Colonic mucosa (tissue), 4 donors: ENCODE measurements at regions not wholly inside any gene's neighbourhood (a gene's known extent, or its start where the extent isn't known, plus 50 kb on each side); places are given as distances from the start of the nearest gene placed in this dataset.

Experiments
- DNase-seq: peaks from one replicate; pipeline ENCODE4 v3.0.0-alpha.2; 2020
- H3K27ac ChIP-seq: fragments of 200-600 bp; one replicate; pipeline ENCODE4 v1.8.0; 2021
- H3K27me3 ChIP-seq: fragments of 200-600 bp; one replicate; pipeline ENCODE4 v1.8.0; 2021
- H3K36me3 ChIP-seq: fragments of 200-600 bp; one replicate; pipeline ENCODE4 v1.8.0; 2021
- H3K4me1 ChIP-seq: fragments of 200-600 bp; one replicate; pipeline ENCODE4 v1.8.0; 2021; ENCODE audit warnings: mild to moderate bottlenecking
- H3K4me3 ChIP-seq: fragments of 200-600 bp; one replicate; pipeline ENCODE4 v1.8.0; 2021
- H3K9ac ChIP-seq, 2 donors: one replicate each; pipeline ENCODE4 v1.7.0; 2013; ENCODE audit warnings: control low read depth in 2 of 2, low read depth in 2 of 2, low read length in 2 of 2
- H3K9me3 ChIP-seq: fragments of 200-600 bp; one replicate; pipeline ENCODE4 v1.8.0; 2021
- intact Hi-C: fragments of 100-400 bp; cut with DNase I; formaldehyde crosslinking; loops from one replicate; pipeline ENCODE4 v1.14.1; 2022
- TF ChIP-seq, protein P1 (sequence below): fragments of 200-600 bp; IDR thresholded peaks from one replicate; pipeline ENCODE4 v1.8.0; 2022; ENCODE audit warnings: antibody characterized with exemption, mild to moderate bottlenecking
- donor health status: healthy.
- donor health status: DM: no; HTN: no; CAD: no.
- donor health status: DM: no; HTN: no; CAD: no.

DNA sequence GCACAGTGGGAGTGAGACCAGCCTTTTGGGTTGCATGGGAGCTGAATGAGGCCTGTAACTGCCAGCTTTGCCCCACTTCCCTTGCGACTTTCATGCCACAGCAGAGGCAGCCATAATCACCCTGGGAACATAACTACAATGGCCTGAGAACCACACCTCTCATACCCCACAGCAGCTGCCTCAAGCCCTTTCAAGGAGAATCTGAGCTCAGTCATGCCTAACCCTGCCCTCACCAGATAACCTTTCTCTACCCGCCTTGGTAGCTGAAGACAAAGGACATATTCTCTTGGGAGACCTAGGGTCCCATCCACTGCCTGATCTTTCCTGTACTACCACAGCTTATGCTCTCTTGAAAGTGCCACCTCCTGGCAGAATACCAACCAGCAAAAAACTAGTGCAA, 599.9 kb upstream of the IGFBP7 start:
- TF ChIP-seq, protein P1, sequence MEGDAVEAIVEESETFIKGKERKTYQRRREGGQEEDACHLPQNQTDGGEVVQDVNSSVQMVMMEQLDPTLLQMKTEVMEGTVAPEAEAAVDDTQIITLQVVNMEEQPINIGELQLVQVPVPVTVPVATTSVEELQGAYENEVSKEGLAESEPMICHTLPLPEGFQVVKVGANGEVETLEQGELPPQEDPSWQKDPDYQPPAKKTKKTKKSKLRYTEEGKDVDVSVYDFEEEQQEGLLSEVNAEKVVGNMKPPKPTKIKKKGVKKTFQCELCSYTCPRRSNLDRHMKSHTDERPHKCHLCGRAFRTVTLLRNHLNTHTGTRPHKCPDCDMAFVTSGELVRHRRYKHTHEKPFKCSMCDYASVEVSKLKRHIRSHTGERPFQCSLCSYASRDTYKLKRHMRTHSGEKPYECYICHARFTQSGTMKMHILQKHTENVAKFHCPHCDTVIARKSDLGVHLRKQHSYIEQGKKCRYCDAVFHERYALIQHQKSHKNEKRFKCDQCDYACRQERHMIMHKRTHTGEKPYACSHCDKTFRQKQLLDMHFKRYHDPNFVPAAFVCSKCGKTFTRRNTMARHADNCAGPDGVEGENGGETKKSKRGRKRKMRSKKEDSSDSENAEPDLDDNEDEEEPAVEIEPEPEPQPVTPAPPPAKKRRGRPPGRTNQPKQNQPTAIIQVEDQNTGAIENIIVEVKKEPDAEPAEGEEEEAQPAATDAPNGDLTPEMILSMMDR: no peak
- no peaks in the 10 kb centered on the region for H3K27me3 ChIP-seq
- H3K36me3 ChIP-seq: no peaks in the 10 kb centered on the region
- no peaks in the 10 kb centered on the region for H3K9me3 ChIP-seq
- H3K27ac ChIP-seq: no peak overlapping the region
- DNase-seq: no peak
- intact Hi-C loops: no loop called here
- no peak overlapping the region for H3K9ac ChIP-seq
- H3K4me3 ChIP-seq: no peak overlapping the region
- no peaks in the 10 kb centered on the region for H3K4me1 ChIP-seq

DNA sequence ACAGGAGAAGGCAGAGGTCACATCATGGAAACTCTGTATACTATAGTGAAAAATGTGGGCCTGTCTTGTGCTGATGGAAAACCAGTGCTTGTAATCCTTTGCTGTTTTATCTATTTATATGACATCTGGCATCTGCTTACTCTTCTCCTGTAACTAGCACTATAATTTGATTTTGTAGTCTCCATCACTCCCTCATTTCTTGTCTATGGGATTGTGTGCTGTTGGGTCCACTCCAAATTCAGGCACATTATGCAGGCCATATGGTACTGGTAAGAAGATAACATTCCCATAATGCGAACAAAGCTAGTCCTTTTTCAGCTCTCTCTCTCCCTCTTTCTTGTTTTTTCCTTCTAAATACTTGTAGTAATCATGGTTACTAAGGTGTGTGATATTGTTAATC, 581.2 kb upstream of the IGFBP7 start:
- H3K27ac ChIP-seq: no peak overlapping the region
- intact Hi-C loops: no loop called here
- H3K4me3 ChIP-seq: no peak overlapping the region
- no peaks in the 10 kb centered on the region for H3K4me1 ChIP-seq
- TF ChIP-seq, protein P1: no peak
- no peaks in the 10 kb centered on the region for H3K27me3 ChIP-seq
- no peaks in the 10 kb centered on the region for H3K9me3 ChIP-seq
- H3K36me3 ChIP-seq: no peaks in the 10 kb centered on the region
- no peak for DNase-seq
- no peak overlapping the region for H3K9ac ChIP-seq

DNA sequence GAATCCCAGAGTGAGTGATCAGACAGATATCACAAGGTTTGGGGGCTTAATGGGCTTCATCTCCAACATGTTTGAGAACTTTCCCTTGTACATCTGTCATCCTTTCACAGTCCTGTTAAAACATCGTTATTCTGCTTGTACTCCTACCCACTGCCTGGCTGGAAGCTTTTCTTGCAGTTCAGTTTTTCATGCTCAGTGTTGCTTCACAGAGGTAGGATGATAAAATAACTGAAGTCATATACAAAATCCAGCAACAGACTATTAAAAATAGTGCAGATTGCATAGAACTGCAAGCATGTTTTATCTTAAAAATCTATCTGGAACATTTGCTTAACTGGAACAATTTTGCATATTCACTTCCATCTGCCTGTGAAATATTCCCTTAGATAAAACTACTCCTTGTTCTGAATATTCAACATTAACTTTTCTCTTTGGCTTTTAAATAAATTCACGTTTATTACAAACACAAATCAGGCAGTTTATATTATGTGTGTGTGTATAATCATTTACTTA, 579.6 kb upstream of the IGFBP7 start:
- H3K27ac ChIP-seq: no peak overlapping the region
- no peaks in the 10 kb centered on the region for H3K27me3 ChIP-seq
- no peak overlapping the region for H3K9ac ChIP-seq
- H3K36me3 ChIP-seq: no peaks in the 10 kb centered on the region
- TF ChIP-seq, protein P1: no peak
- intact Hi-C loops: no loop called here
- no peaks in the 10 kb centered on the region for H3K9me3 ChIP-seq
- no peak for DNase-seq
- H3K4me1 ChIP-seq: no peaks in the 10 kb centered on the region
- no peak overlapping the region for H3K4me3 ChIP-seq

DNA sequence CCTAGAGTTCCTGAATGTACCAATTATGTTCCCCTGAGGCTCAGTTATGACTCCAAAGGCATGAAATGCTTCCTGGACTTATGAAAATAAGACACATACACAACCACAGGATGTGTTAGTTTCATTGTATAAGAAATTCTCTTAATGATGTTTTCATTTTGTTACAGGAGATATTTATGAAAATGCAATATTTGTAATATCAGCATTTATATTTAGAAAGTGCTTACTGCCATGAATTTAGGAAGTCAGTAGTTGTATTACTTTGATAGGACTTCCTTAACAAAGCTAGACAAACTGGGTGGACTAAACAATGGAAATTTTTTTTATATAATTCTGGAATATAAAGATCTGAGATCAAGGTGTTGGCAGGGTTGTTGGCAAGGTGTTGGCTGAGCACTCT, 572.1 kb upstream of the IGFBP7 start:
- H3K27ac ChIP-seq: no peak overlapping the region
- H3K36me3 ChIP-seq: no peaks in the 10 kb centered on the region
- H3K4me1 ChIP-seq: no peaks in the 10 kb centered on the region
- H3K4me3 ChIP-seq: no peak overlapping the region
- H3K27me3 ChIP-seq: no peaks in the 10 kb centered on the region
- DNase-seq: no peak
- H3K9ac ChIP-seq: no peak overlapping the region
- no peaks in the 10 kb centered on the region for H3K9me3 ChIP-seq
- TF ChIP-seq, protein P1: no peak
- intact Hi-C loops: no loop called here

DNA sequence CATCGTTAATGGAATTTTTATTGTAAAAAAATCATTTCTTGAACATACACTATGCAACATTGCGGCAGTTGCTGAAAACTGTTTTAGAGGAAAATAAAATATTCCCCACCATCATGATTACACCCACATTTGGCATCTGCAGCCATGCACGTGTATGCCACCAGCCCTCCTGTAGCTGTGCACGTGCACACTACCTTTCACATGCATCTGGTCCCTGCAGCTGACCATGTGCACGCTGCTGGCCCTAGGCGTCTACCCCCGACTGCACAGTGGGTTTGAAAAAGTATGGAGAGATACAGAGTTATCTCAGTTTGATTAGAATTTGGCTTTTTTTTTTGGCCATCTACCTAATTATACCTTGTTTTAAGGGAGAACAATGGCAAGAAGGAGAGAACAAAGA, 569.8 kb upstream of the IGFBP7 start:
- no peak for DNase-seq
- Histone ChIP-seq H3K4me1 (no peaks in the 10 kb centered on the region), H3K4me3 (no peak overlapping the region), H3K36me3 (no peaks in the 10 kb centered on the region), H3K27ac (no peak overlapping the region), H3K27me3 (no peaks in the 10 kb centered on the region), H3K9me3 (no peaks in the 10 kb centered on the region), H3K9ac (no peak overlapping the region)
- intact Hi-C loops: no loop called here
- TF ChIP-seq, protein P1: no peak

DNA sequence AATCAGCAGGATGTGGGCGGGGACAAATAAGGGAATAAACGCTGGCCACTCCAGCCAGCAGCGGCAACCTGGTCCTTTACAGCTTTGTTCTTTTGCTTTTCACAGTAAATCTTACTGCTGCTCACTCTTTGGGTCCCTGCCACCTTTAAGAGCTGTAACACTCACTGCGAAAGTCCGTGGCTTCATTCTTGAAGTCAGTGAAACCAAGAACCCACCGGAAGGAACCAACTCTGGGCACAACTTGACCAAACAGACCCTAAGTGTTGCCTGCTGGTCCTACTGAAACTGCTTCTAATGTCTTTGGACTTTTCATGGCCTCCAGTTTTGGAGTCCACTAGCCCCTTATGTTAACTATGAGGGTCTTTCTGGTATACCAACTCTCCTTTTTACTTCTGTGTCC, 566.2 kb upstream of the IGFBP7 start:
- Histone ChIP-seq H3K4me1 (no peaks in the 10 kb centered on the region), H3K27me3 (no peaks in the 10 kb centered on the region), H3K27ac (no peak overlapping the region), H3K9me3 (no peaks in the 10 kb centered on the region), H3K4me3 (no peak overlapping the region), H3K9ac (no peak overlapping the region), H3K36me3 (no peaks in the 10 kb centered on the region)
- intact Hi-C loops: no loop called here
- DNase-seq: no peak
- TF ChIP-seq, protein P1: no peak
